Gastrocnemius medialis (tissue), 4 donors: ENCODE measurements at regions not wholly inside any gene's neighbourhood (a gene's known extent, or its start where the extent isn't known, plus 50 kb on each side); places are given as distances from the start of the nearest gene placed in this dataset.
A peak's percentile ranks its signal among the peaks of the same experiment; 100 is the strongest.

ENCODE experiments used
- ATAC-seq, 2 donors: fragments of 150-250 bp; one replicate each; pipeline ENCODE4 v1.9.1; 2016
- DNase-seq, 2 donors: peaks; one replicate each; pipeline ENCODE4 v3.0.0-alpha.2; 2019
- H3K27ac ChIP-seq, 4 donors: fragments of 200-600 bp; sonication (generic); 1 replicate in 1 of 4; 2 replicates in 3 of 4; pipeline ENCODE4 v1.5.1; 2016 to 2018; ENCODE audit warnings: mild to moderate bottlenecking in 2 of 4, moderate library complexity in 1 of 4
- H3K27me3 ChIP-seq, 3 donors: fragments of 200-600 bp; sonication (generic) in 2 of 3; 1 replicate in 1 of 3; 2 replicates in 2 of 3; pipeline versions ENCODE4 v1.5.1 to v1.6.0; 2016 to 2019; ENCODE audit warnings: mild to moderate bottlenecking in 1 of 3, moderate library complexity in 1 of 3
- H3K36me3 ChIP-seq, 2 donors: fragments of 200-600 bp; sonication (generic) in 1 of 2; one replicate each; pipeline ENCODE4 v1.5.1; 2017 to 2018
- H3K4me1 ChIP-seq, 2 donors: fragments of 200-600 bp; sonication (generic) in 1 of 2; one replicate each; pipeline ENCODE4 v1.5.1; 2016 to 2017; ENCODE audit warnings: mild to moderate bottlenecking in 2 of 2
- H3K4me3 ChIP-seq, 4 donors: fragments of 200-600 bp; sonication (generic) in 3 of 4; 1 replicate in 1 of 4; 2 replicates in 3 of 4; pipeline ENCODE4 v1.5.1; 2016 to 2019; ENCODE audit warnings: mild to moderate bottlenecking in 2 of 4
- H3K9me3 ChIP-seq, 3 donors: fragments of 200-600 bp; sonication (generic) in 2 of 3; 1 replicate in 1 of 3; 2 replicates in 2 of 3; pipeline ENCODE4 v1.5.1; 2016 to 2019
- CTCF ChIP-seq, 5 experiments: fragments of 450-650 bp in 3 of 5; fragments of 200-600 bp in 2 of 5; sonication (generic) in 2 of 5; IDR thresholded peaks in 4 of 5; conservative IDR thresholded peaks in 1 of 5; 1 replicate in 4 of 5; 2 replicates in 1 of 5; pipeline ENCODE4 v1.5.1; 2016 to 2019; ENCODE audit warnings: antibody characterized with exemption in 5 of 5, mild to moderate bottlenecking in 3 of 5, moderate library complexity in 3 of 5
- POLR2A ChIP-seq, 2 donors: fragments of 450-650 bp; IDR thresholded peaks; one replicate each; pipeline ENCODE4 v1.6.1; 2017; ENCODE audit warnings: antibody characterized with exemption in 2 of 2, mild to moderate bottlenecking in 2 of 2, moderate library complexity in 2 of 2
- in situ Hi-C, 4 donors: fragments of 200-750 bp; cut with MboI; loops; one replicate each; pipeline versions ENCODE4 v1.15.0 to v1.8.0; 2017; ENCODE audit warnings: low sequenced_read_pairs in 4 of 4
- intact Hi-C: fragments of 100-400 bp; cut with DNase I; formaldehyde crosslinking; loops from one replicate; pipeline ENCODE4 v1.15.1; 2023; ENCODE audit warnings: low total_unique reads

DNA sequence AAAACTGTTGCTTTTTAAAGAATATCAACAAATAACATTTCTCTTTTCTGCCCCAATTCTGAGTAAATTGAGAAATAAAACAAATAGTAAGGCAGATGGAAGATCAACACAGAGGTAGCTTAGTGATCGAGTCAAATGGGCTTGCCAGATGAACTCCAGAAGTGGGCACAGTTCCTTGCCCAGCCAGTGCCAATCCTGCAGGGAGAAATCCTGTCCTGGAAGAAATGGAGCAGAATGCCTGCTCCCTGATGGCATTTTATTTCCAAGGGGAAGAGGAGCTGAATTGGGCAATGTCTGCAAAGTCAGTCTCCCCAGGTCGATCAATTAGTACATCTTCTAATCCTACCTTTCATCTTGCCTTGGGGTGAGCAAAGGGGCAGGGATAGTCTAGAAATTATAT is 225.3 kb downstream of the NHLRC3 start:
- in situ Hi-C loops = loop anchor here in 3 of 4 donors (5.0 to 25.0 kb wide), 4 partner anchors 116 to 351 kb away; partner anchors contain the start of gene LHFPL6 (in 1 of the 3)
- no peak for ATAC-seq
- peaks cover 14 to 28% of the 10 kb centered on the region in 2 donors for H3K4me1 ChIP-seq

DNA sequence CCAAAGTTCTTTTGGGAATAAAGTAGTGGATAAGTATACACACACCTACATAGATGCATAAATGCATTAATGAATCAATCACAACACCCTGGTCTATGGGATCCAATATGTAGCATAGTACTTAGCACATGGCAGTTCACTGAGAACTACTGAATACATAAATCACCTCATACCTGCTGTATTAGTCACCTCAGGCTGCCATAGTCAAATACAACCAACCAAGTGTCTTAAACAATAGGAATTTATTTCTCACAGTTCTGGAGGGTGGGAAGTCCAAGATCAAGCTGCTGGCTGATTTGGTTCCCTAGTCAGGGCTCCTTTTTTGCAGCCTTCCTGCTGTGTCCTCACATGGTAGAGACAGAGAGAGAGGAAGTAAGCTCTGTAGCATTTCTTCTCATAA is 228.2 kb downstream of the NHLRC3 start:
- peaks cover 7 to 20% of the 10 kb centered on the region in 2 donors for H3K4me1 ChIP-seq
- no peaks in the 10 kb centered on the region for H3K27me3 ChIP-seq
- intact Hi-C loops (no loop called here), in situ Hi-C loops (loop anchor here in 3 of 4 donors (5.0 to 25.0 kb wide), 4 partner anchors 122 to 348 kb away; partner anchors contain the start of gene LHFPL6 (in 1 of the 3))
- DNase-seq (no peak), ATAC-seq (no peak)
- no peaks in the 10 kb centered on the region for H3K36me3 ChIP-seq
- no peaks in the 10 kb centered on the region for H3K9me3 ChIP-seq
- no peak overlapping the region for H3K27ac ChIP-seq
- H3K4me3 ChIP-seq = no peak overlapping the region
- no peak for TF ChIP-seq POLR2A (IDR thresholded peaks at IDR 0.05)
- no peak for TF ChIP-seq CTCF (IDR thresholded peaks at IDR 0.05 in 4 of 5, conservative IDR thresholded peaks at IDR 0.05 in 1 of 5)

More for the DNA sequence above, 225.3 kb downstream of the NHLRC3 start:
- DNase-seq = no peak
- intact Hi-C loops = loop anchor here (2.0 to 5.0 kb wide), 2 partner anchors 119 to 349 kb away; no protein-coding TSS in a partner anchor
- no peaks in the 10 kb centered on the region for H3K9me3 ChIP-seq
- no peaks in the 10 kb centered on the region for H3K36me3 ChIP-seq
- no peaks in the 10 kb centered on the region for H3K27me3 ChIP-seq
- no peak for TF ChIP-seq CTCF (IDR thresholded peaks at IDR 0.05 in 4 of 5, conservative IDR thresholded peaks at IDR 0.05 in 1 of 5)
- no peak for TF ChIP-seq POLR2A (IDR thresholded peaks at IDR 0.05)
- no peak overlapping the region for H3K4me3 ChIP-seq
- peak overlapping the region in 1 of 4 donors; percentile 13 for H3K27ac ChIP-seq

DNA sequence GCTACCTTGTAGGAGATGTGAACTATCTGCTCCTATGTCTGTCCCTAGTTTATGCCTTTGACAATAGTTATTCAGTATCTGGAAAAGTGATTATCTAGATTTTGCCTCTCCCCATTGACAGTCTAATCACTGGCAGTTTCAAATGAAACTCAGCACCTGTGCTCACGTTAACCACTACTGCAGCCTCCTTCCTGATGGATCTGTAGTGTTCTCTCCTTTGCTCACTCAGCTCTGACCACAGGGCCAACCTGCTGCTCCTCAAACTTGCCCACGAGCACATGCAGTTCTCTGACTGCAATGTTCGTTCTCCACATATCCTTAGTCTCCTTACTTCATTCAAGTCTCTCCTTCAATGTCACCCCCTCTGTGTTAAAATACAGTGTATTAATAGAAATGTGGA is 230.1 kb downstream of the NHLRC3 start:
- no peaks in the 10 kb centered on the region for H3K9me3 ChIP-seq
- H3K27ac ChIP-seq = no peak overlapping the region
- TF ChIP-seq POLR2A (IDR thresholded peaks at IDR 0.05) (no peak), CTCF (IDR thresholded peaks at IDR 0.05 in 4 of 5, conservative IDR thresholded peaks at IDR 0.05 in 1 of 5) (no peak)
- no peak overlapping the region for H3K4me3 ChIP-seq
- in situ Hi-C loops = loop anchor here in 3 of 4 donors (5.0 to 25.0 kb wide), 4 partner anchors 124 to 346 kb away; partner anchors contain the start of gene LHFPL6 (in 1 of the 3)
- peaks cover 0 to 2% of the 10 kb centered on the region in 2 donors for H3K4me1 ChIP-seq
- DNase-seq (no peak), ATAC-seq (no peak)
- no peaks in the 10 kb centered on the region for H3K36me3 ChIP-seq
- no peaks in the 10 kb centered on the region for H3K27me3 ChIP-seq
- intact Hi-C loops = no loop called here

GRCh38 chr13:39269004-39269403 is 230.7 kb downstream of the NHLRC3 start:
- DNase-seq (no peak), ATAC-seq (no peak)
- Histone ChIP-seq H3K36me3 (no peaks in the 10 kb centered on the region), H3K27me3 (no peaks in the 10 kb centered on the region), H3K4me1 (no peaks in the 10 kb centered on the region), H3K27ac (no peak overlapping the region), H3K9me3 (no peaks in the 10 kb centered on the region), H3K4me3 (no peak overlapping the region)
- intact Hi-C loops = no loop called here
- in situ Hi-C loops = loop anchor here in 3 of 4 donors (5.0 to 25.0 kb wide), 4 partner anchors 124 to 346 kb away; partner anchors contain the start of gene LHFPL6 (in 1 of the 3)
- TF ChIP-seq POLR2A (IDR thresholded peaks at IDR 0.05) = no peak
- no peak for TF ChIP-seq CTCF (IDR thresholded peaks at IDR 0.05 in 4 of 5, conservative IDR thresholded peaks at IDR 0.05 in 1 of 5)
